Stimulated activated CD4-positive, alpha-beta T cell treated with anti-CD3 and anti-CD28 coated beads, Interleukin-12 subunit alpha, Interleukin-12 subunit beta, amount 100 ng/mL, for 48 hours (primary cell): ENCODE measurements at regions not wholly inside any gene's neighbourhood (a gene's known extent, or its start where the extent isn't known, plus 50 kb on each side); places are given as distances from the start of the nearest gene placed in this dataset.

ENCODE experiments used
- DNase-seq, 3 donors: peaks; one replicate each; pipeline ENCODE4 v3.0.0-alpha.2; 2020; ENCODE audit warnings: low read depth in 2 of 3, low spot score in 1 of 3

- no peak for DNase-seq
Measured at GRCh38 chr2:129466389-129466788, 513.1 kb upstream of the RAB6C start.

- no peak for DNase-seq
Measured at GRCh38 chr2:129467012-129467779, 512.3 kb upstream of the RAB6C start.

- DNase-seq = no peak
Measured at GRCh38 chr2:129467941-129468340, 511.5 kb upstream of the RAB6C start.

- DNase-seq = no peak
Measured at GRCh38 chr2:129468879-129469278, 510.6 kb upstream of the RAB6C start.

GRCh38 chr2:129469389-129469788 lies 510.1 kb upstream of the RAB6C start:
- DNase-seq = no peak

GRCh38 chr2:129469871-129470270 lies 509.6 kb upstream of the RAB6C start:
- no peak for DNase-seq

GRCh38 chr2:129478902-129479517 lies 500.5 kb upstream of the RAB6C start:
- DNase-seq = no peak

GRCh38 chr2:129479892-129480291 lies 499.6 kb upstream of the RAB6C start:
- DNase-seq = no peak

- no peak for DNase-seq
Measured at GRCh38 chr2:129480790-129481189, 498.7 kb upstream of the RAB6C start.

GRCh38 chr2:129481306-129482219 lies 497.9 kb upstream of the RAB6C start:
- DNase-seq = no peak

- no peak for DNase-seq
Measured at GRCh38 chr2:129482626-129483025, 496.8 kb upstream of the RAB6C start.

- no peak for DNase-seq
Measured at GRCh38 chr2:129483366-129483765, 496.1 kb upstream of the RAB6C start.

- no peak for DNase-seq
Measured at GRCh38 chr2:129484999-129485897, 494.2 kb upstream of the RAB6C start.

- DNase-seq = no peak
Measured at GRCh38 chr2:129488376-129488775, 491.1 kb upstream of the RAB6C start.

GRCh38 chr2:129490641-129491040 lies 488.8 kb upstream of the RAB6C start:
- no peak for DNase-seq

GRCh38 chr2:129491308-129491707 lies 488.2 kb upstream of the RAB6C start:
- no peak for DNase-seq

GRCh38 chr2:129492548-129492947 lies 486.9 kb upstream of the RAB6C start:
- DNase-seq = no peak

GRCh38 chr2:129499747-129500146 lies 479.7 kb upstream of the RAB6C start:
- DNase-seq = no peak

GRCh38 chr2:129502781-129503180 lies 476.7 kb upstream of the RAB6C start:
- DNase-seq = no peak

GRCh38 chr2:129504646-129505045 lies 474.8 kb upstream of the RAB6C start:
- no peak for DNase-seq

- no peak for DNase-seq
Measured at GRCh38 chr2:129518937-129519336, 460.5 kb upstream of the RAB6C start.
